Panc1 (cell line): ENCODE measurements at regions not wholly inside any gene's neighbourhood (a gene's known extent, or its start where the extent isn't known, plus 50 kb on each side); places are given as distances from the start of the nearest gene placed in this dataset.

Source experiments
- POLR2AphosphoS5 ChIP-seq: IDR thresholded peaks from 2 replicates; pipeline ENCODE4 v1.6.1; 2012; ENCODE audit warnings: mild to moderate bottlenecking, low read depth, low read length, moderate library complexity
- SIN3A ChIP-seq: IDR thresholded peaks from 2 replicates; pipeline ENCODE4 v1.6.1; 2012; ENCODE audit warnings: low read depth, mild to moderate bottlenecking, low read length, moderate library complexity, borderline replicate concordance; ENCODE audit not compliant: insufficient read depth
- TCF7L2 ChIP-seq: IDR thresholded peaks from 2 replicates; pipeline ENCODE4 v1.6.1; 2011; ENCODE audit warnings: mild to moderate bottlenecking, low read depth, low read length, inconsistent platforms
- TF ChIP-seq, protein P1 (sequence below): fragments of 450-650 bp; IDR thresholded peaks from 2 replicates; pipeline ENCODE4 v1.5.1; 2017; ENCODE audit warnings: mild to moderate bottlenecking
- TF ChIP-seq, protein P2 (sequence below), 2 experiments: IDR thresholded peaks; 2 replicates each; pipeline ENCODE4 v1.6.1; 2011 to 2012; ENCODE audit warnings: low read depth in 2 of 2, control low read depth in 1 of 2, low read length in 1 of 2, mild to moderate bottlenecking in 1 of 2, moderate library complexity in 1 of 2; ENCODE audit not compliant: insufficient read depth in 1 of 2

DNA sequence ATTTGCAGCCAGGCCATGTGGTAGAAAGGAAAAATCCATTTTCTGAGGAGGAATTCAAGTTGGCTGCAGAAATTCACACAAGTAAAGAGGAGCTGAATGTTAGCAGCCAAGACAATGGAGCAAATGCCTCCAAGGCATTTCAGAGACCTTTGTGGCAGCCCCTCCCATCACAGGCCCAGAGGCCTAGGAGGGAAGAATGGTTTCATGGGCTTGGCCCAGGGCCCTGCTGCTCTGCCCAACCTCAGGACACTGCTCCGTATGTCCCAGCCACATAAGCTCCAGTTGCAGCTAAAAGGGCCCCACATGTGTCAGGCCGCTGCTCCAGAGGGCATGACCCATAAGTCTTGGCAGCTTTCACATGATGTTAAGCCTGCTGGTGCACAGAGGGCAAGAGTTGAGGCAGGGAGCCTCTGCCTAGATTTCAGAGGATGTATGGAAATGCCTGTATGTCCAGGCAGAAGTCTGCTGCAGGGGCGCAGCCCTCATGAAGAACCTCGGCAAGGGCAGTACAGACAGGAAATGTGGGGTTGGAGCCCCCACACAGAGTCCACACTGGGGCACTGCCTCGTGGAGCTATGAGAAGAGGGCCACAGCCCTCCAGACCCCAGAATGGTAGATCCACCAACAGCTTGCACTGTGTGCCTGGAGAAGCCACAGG lies 144.2 kb upstream of the EPB41L4A start:
- TF ChIP-seq, protein P1, sequence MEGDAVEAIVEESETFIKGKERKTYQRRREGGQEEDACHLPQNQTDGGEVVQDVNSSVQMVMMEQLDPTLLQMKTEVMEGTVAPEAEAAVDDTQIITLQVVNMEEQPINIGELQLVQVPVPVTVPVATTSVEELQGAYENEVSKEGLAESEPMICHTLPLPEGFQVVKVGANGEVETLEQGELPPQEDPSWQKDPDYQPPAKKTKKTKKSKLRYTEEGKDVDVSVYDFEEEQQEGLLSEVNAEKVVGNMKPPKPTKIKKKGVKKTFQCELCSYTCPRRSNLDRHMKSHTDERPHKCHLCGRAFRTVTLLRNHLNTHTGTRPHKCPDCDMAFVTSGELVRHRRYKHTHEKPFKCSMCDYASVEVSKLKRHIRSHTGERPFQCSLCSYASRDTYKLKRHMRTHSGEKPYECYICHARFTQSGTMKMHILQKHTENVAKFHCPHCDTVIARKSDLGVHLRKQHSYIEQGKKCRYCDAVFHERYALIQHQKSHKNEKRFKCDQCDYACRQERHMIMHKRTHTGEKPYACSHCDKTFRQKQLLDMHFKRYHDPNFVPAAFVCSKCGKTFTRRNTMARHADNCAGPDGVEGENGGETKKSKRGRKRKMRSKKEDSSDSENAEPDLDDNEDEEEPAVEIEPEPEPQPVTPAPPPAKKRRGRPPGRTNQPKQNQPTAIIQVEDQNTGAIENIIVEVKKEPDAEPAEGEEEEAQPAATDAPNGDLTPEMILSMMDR: no peak
- no peak for TF ChIP-seq SIN3A
- no peak for TF ChIP-seq TCF7L2
- no peak for TF ChIP-seq POLR2AphosphoS5
- TF ChIP-seq, protein P2, sequence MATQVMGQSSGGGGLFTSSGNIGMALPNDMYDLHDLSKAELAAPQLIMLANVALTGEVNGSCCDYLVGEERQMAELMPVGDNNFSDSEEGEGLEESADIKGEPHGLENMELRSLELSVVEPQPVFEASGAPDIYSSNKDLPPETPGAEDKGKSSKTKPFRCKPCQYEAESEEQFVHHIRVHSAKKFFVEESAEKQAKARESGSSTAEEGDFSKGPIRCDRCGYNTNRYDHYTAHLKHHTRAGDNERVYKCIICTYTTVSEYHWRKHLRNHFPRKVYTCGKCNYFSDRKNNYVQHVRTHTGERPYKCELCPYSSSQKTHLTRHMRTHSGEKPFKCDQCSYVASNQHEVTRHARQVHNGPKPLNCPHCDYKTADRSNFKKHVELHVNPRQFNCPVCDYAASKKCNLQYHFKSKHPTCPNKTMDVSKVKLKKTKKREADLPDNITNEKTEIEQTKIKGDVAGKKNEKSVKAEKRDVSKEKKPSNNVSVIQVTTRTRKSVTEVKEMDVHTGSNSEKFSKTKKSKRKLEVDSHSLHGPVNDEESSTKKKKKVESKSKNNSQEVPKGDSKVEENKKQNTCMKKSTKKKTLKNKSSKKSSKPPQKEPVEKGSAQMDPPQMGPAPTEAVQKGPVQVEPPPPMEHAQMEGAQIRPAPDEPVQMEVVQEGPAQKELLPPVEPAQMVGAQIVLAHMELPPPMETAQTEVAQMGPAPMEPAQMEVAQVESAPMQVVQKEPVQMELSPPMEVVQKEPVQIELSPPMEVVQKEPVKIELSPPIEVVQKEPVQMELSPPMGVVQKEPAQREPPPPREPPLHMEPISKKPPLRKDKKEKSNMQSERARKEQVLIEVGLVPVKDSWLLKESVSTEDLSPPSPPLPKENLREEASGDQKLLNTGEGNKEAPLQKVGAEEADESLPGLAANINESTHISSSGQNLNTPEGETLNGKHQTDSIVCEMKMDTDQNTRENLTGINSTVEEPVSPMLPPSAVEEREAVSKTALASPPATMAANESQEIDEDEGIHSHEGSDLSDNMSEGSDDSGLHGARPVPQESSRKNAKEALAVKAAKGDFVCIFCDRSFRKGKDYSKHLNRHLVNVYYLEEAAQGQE (IDR thresholded peaks at IDR 0.05; ENCODE audit: insufficient read depth in 1 of 2, low read depth in 2 of 2, low read length in 1 of 2): no peak
